CD4-positive, alpha-beta T cell (primary cell): ENCODE measurements at regions not wholly inside any gene's neighbourhood (a gene's known extent, or its start where the extent isn't known, plus 50 kb on each side); places are given as distances from the start of the nearest gene placed in this dataset.

Experiments used
- ATAC-seq: fragments of 200-7000 bp; cut with Tn5 transposase; one replicate; pipeline ENCODE4 v1.10.0; 2022; ENCODE audit warnings: mild to moderate bottlenecking; ENCODE audit not compliant: poor library complexity
- CTCF ChIA-PET: fragments of 350-600 bp; sonication (Branson Sonifier 250); formaldehyde crosslinking; loops from one replicate; lab custom pipeline; 2021; ENCODE audit warnings: antibody characterized with exemption, inconsistent platforms; lab: Charles Lee
- POLR2A ChIA-PET: fragments of 350-600 bp; sonication (Branson Sonifier 250); formaldehyde crosslinking; loops from one replicate; lab custom pipeline; 2021; ENCODE audit warnings: antibody characterized with exemption, inconsistent platforms; lab: Charles Lee
- DNase-seq, 14 experiments: peaks; one replicate each; pipeline ENCODE4 v3.0.0-alpha.2; 2013 to 2020; ENCODE audit warnings: mixed read lengths in 2 of 14
- H3K27ac ChIP-seq, 2 donors: one replicate each; pipeline versions ENCODE4 v1.5.1 to v1.7.0; 2013; ENCODE audit warnings: low read length in 2 of 2, low read depth in 1 of 2, mild to moderate bottlenecking in 1 of 2
- H3K27me3 ChIP-seq, 2 experiments: 1 replicate in 1 of 2; 2 replicates in 1 of 2; pipeline versions ENCODE4 v1.6.1 to v1.7.0; 2013; ENCODE audit warnings: low read length in 2 of 2, control low read depth in 1 of 2, mild to moderate bottlenecking in 1 of 2, moderate library complexity in 1 of 2; ENCODE audit not compliant: insufficient read depth in 2 of 2, control insufficient read depth in 1 of 2
- H3K36me3 ChIP-seq: one replicate; pipeline ENCODE4 v1.6.1; 2013; ENCODE audit warnings: low read length, control low read depth; ENCODE audit not compliant: insufficient read depth
- H3K4me1 ChIP-seq: one replicate; pipeline ENCODE4 v1.6.1; 2013; ENCODE audit warnings: low read length, control low read depth; ENCODE audit not compliant: insufficient read depth
- H3K4me3 ChIP-seq: one replicate; pipeline ENCODE4 v1.5.1; 2013; ENCODE audit warnings: mild to moderate bottlenecking, low read length, moderate library complexity
- H3K9me3 ChIP-seq, 2 experiments: 1 replicate in 1 of 2; 2 replicates in 1 of 2; pipeline versions ENCODE4 v1.6.1 to v1.7.0; 2013; ENCODE audit warnings: low read length in 2 of 2, mild to moderate bottlenecking in 2 of 2, control low read depth in 1 of 2, moderate library complexity in 1 of 2; ENCODE audit not compliant: control insufficient read depth in 1 of 2, insufficient read depth in 1 of 2
- H3K27ac Mint-ChIP-seq: one replicate; pipeline ENCODE4 v1.8.0; 2020; ENCODE audit warnings: mixed read lengths
- H3K27me3 Mint-ChIP-seq: one replicate; pipeline ENCODE4 v1.8.0; 2021; ENCODE audit warnings: mixed read lengths
- H3K36me3 Mint-ChIP-seq: one replicate; pipeline ENCODE4 v1.8.0; 2021; ENCODE audit warnings: low read depth, mixed read lengths
- H3K4me1 Mint-ChIP-seq: one replicate; pipeline ENCODE4 v1.8.0; 2021; ENCODE audit warnings: low read depth, mixed read lengths
- H3K4me3 Mint-ChIP-seq: one replicate; pipeline ENCODE4 v1.8.0; 2020; ENCODE audit warnings: mild to moderate bottlenecking, mixed read lengths
- H3K9me3 Mint-ChIP-seq: one replicate; pipeline ENCODE4 v1.8.0; 2020; ENCODE audit warnings: mixed read lengths
- intact Hi-C, 2 experiments: fragments of 100-400 bp; cut with DNase I in 1 of 2; cut with micrococcal nuclease in 1 of 2; formaldehyde crosslinking; loops; one replicate each; pipeline versions ENCODE4 v1.15.1 to v1.9.0; 2023 to 2025; cut with DNase I, micrococcal nuclease
- TF ChIP-seq, protein P1 (sequence below): fragments of 200-600 bp; IDR thresholded peaks from one replicate; pipeline ENCODE4 v1.8.0; 2022; ENCODE audit warnings: antibody characterized with exemption, mild to moderate bottlenecking

DNA sequence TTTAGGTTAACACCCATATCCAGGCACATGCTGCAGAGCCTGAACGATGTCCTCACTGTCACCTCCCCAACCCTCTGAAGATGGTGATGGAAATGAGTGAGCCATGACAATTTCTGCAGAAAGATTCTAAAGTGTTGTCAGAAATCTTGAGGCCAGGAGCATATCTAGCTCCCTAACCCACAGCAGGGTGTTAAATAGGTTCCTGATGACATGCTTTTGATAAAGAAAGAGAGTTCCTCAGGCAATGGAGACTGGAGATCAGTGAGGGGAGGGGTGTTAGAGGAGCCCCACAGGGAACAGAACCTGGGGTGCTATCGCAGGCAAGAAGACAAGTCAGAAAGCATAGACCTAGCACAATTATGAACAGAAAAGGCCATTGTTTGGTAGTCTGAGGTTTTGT lies 95.7 kb downstream of the ENC1 start:
- intact Hi-C loops = no loop called here
- H3K4me1 Mint-ChIP-seq = no peaks in the 10 kb centered on the region

DNA sequence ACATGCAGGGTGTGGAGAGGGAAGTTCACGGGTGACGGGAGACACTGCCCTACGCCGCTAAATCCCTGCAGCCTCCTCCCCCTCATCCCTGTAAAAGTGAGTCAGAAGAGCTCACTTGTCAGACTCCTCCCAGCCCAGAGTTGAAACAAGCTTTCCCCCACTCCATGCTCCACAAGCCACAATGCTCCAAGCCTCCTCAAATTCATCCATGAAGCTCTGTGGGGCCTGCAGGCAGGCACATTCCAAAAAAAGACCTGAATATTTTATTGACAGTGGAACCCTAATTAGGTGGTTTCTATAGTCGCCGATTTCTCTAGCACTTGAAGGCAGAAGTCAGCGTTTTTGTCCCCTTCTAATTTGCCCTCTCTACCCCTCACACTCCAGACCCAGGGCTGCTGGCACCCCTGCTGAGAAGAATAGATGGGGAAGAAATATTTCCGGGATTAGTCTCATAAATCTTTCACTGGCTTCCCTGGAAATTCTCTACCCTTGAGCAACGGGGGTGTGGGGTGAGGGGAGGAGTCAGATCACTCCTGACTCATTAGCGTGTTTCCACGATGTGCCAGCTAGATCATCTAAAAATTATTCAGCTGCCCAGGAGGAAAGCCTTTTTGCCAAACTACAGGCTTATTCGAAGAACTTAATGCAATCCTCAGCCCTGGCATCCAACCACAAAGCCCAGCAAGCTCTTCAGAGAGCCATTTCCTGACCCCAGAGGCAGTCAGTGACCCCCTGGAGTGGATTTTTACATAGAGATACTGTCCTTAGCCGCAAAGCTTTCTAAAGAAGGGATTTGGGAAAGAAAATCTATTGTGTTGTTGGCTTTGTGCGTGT lies 97.1 kb downstream of the ENC1 start:
- intact Hi-C loops = no loop called here
- H3K4me3 ChIP-seq = no peak overlapping the region
- Mint-ChIP-seq H3K27me3 (no peaks in the 10 kb centered on the region), H3K36me3 (no peaks in the 10 kb centered on the region), H3K4me3 (no peak overlapping the region), H3K4me1 (no peaks in the 10 kb centered on the region), H3K9me3 (no peaks in the 10 kb centered on the region), H3K27ac (no peak overlapping the region)
- TF ChIP-seq, protein P1, sequence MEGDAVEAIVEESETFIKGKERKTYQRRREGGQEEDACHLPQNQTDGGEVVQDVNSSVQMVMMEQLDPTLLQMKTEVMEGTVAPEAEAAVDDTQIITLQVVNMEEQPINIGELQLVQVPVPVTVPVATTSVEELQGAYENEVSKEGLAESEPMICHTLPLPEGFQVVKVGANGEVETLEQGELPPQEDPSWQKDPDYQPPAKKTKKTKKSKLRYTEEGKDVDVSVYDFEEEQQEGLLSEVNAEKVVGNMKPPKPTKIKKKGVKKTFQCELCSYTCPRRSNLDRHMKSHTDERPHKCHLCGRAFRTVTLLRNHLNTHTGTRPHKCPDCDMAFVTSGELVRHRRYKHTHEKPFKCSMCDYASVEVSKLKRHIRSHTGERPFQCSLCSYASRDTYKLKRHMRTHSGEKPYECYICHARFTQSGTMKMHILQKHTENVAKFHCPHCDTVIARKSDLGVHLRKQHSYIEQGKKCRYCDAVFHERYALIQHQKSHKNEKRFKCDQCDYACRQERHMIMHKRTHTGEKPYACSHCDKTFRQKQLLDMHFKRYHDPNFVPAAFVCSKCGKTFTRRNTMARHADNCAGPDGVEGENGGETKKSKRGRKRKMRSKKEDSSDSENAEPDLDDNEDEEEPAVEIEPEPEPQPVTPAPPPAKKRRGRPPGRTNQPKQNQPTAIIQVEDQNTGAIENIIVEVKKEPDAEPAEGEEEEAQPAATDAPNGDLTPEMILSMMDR = no peak
- DNase-seq (peak in 1 of 14 experiments; percentile 14), ATAC-seq (no peak)
- no peaks in the 10 kb centered on the region for H3K36me3 ChIP-seq
- H3K4me1 ChIP-seq = no peaks in the 10 kb centered on the region
- CTCF ChIA-PET = interaction anchor here (0.8 kb wide), 1 partner anchor 11 kb away, joined by 3 read pairs; no protein-coding TSS in a partner anchor
- H3K27me3 ChIP-seq = peaks cover 0 to 4% of the 10 kb centered on the region in 2 experiments
- H3K9me3 ChIP-seq = no peaks in the 10 kb centered on the region
- H3K27ac ChIP-seq = no peak overlapping the region
- POLR2A ChIA-PET = no interaction called here

More for the DNA sequence above, 95.7 kb downstream of the ENC1 start:
- Mint-ChIP-seq H3K9me3 (no peaks in the 10 kb centered on the region), H3K27me3 (no peaks in the 10 kb centered on the region), H3K4me3 (no peak overlapping the region), H3K27ac (no peak overlapping the region), H3K36me3 (no peaks in the 10 kb centered on the region)
- H3K4me1 ChIP-seq = no peaks in the 10 kb centered on the region
- H3K27ac ChIP-seq = no peak overlapping the region
- TF ChIP-seq, protein P1 = no peak
- no peaks in the 10 kb centered on the region for H3K36me3 ChIP-seq
- DNase-seq = no peak
- no peaks in the 10 kb centered on the region for H3K9me3 ChIP-seq
- CTCF ChIA-PET = no interaction called here
- ATAC-seq = no peak
- POLR2A ChIA-PET = no interaction called here
- no peak overlapping the region for H3K4me3 ChIP-seq
- H3K27me3 ChIP-seq = peaks cover 0 to 4% of the 10 kb centered on the region in 2 experiments

DNA sequence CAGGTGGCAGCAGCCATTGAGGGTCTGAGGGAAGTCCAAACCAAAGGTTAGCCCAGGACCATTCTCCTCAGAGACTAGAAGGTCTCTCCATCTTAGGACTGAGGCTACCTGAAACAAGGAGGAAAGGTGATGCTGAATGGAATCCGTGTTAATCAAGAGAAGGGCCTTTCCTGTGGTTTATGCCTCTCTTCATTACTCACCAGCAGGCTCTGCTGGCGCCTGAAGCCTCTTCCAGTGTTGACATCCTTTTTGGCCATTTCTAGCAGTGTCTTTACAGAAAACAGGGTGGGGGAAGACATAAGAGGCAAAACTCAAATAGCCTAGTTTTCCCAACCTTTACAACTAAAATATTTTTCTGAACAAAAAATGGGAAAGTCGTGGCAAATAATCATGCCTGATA lies 98.0 kb downstream of the ENC1 start:
- Mint-ChIP-seq H3K27me3 (peaks cover 6% of the 10 kb centered on the region), H3K36me3 (no peaks in the 10 kb centered on the region), H3K27ac (no peak overlapping the region), H3K9me3 (no peaks in the 10 kb centered on the region), H3K4me3 (no peak overlapping the region), H3K4me1 (no peaks in the 10 kb centered on the region)
- H3K4me3 ChIP-seq = no peak overlapping the region
- no peaks in the 10 kb centered on the region for H3K36me3 ChIP-seq
- ChIA-PET CTCF (no interaction called here), POLR2A (no interaction called here)
- H3K27ac ChIP-seq = no peak overlapping the region
- H3K9me3 ChIP-seq = no peaks in the 10 kb centered on the region
- peaks cover 0 to 4% of the 10 kb centered on the region in 2 experiments for H3K27me3 ChIP-seq
- H3K4me1 ChIP-seq = no peaks in the 10 kb centered on the region
- intact Hi-C loops = no loop called here
- TF ChIP-seq, protein P1 = no peak
- ATAC-seq (no peak), DNase-seq (no peak)
